GM12873 (cell line): ENCODE measurements at regions not wholly inside any gene's neighbourhood (a gene's known extent, or its start where the extent isn't known, plus 50 kb on each side); places are given as distances from the start of the nearest gene placed in this dataset.

Source experiments
- TF ChIP-seq, protein P1 (sequence below): IDR thresholded peaks from 2 replicates; pipeline ENCODE4 v1.5.1; 2012; ENCODE audit warnings: low read depth, mild to moderate bottlenecking, moderate library complexity, low read length, control low read depth; ENCODE audit not compliant: insufficient read depth; ENCODE audit errors: missing control alignments

DNA sequence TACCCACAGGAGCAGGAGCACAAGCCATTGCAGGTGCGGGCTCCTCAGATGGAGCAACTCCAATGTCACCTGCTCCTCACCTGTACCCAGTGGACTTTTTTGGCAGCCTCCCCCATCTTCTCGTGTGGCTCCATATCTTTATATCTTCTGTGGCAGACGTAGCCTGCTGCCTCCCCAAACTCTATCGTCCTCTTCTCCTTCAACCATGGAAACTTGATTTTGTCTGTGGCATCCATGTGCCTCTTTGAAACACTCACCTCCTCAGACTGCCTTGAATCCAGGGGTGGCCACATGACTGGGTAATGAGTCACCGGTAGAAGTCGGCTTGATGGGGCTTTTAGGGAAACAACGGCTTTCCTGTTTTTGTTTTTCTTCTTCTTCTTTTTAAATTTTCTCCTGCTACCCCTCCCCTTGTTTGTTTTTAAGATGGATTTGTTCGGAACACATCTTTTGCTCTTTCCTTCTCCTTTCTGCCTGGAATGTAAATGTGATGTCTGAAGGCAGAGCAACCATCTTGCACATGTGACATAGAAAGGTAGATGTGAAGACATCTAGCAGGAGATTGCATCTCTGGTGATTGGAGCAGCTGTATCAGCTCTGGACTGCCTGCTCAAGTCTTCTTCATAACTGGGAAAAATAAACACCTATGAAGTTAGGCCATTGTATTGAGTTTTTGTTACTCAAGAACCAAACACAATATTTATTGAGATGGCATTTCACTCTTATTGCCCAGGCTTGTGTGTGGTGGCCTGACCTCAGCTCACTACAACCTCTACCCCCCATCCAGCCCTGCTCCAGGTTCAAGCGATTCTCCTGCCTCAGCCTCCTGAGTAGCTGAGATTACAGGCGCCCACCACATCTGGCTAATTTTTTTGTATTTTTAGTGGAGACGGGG, 69.9 kb upstream of the DDR1 start:
- TF ChIP-seq, protein P1, sequence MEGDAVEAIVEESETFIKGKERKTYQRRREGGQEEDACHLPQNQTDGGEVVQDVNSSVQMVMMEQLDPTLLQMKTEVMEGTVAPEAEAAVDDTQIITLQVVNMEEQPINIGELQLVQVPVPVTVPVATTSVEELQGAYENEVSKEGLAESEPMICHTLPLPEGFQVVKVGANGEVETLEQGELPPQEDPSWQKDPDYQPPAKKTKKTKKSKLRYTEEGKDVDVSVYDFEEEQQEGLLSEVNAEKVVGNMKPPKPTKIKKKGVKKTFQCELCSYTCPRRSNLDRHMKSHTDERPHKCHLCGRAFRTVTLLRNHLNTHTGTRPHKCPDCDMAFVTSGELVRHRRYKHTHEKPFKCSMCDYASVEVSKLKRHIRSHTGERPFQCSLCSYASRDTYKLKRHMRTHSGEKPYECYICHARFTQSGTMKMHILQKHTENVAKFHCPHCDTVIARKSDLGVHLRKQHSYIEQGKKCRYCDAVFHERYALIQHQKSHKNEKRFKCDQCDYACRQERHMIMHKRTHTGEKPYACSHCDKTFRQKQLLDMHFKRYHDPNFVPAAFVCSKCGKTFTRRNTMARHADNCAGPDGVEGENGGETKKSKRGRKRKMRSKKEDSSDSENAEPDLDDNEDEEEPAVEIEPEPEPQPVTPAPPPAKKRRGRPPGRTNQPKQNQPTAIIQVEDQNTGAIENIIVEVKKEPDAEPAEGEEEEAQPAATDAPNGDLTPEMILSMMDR: no peak

DNA sequence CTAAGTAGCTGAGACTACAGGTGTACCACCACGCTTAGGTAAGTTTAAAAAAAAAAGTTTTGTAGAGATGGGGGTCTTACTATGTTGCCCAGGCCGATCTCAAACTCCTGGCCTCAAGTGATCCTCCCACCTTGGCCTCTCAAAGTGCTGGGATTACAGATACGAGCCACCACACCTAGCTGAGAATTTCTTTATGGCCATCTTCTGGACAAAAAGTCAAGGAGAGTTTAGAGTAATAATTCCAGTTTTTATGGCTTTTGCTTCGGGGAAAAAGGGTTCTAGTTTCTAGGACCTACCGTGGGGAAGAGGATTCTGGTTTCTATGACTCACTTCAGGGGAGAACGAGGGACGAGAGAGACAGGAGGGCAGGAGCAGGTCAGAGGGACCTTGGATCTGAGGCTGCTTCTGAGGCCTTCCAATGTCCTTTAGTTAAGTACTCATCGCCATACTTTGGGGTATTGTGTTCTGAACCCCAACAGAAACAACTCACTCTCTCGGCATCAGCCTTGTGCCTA, 69.3 kb upstream of the IER3 start:
- TF ChIP-seq, protein P1: no peak

DNA sequence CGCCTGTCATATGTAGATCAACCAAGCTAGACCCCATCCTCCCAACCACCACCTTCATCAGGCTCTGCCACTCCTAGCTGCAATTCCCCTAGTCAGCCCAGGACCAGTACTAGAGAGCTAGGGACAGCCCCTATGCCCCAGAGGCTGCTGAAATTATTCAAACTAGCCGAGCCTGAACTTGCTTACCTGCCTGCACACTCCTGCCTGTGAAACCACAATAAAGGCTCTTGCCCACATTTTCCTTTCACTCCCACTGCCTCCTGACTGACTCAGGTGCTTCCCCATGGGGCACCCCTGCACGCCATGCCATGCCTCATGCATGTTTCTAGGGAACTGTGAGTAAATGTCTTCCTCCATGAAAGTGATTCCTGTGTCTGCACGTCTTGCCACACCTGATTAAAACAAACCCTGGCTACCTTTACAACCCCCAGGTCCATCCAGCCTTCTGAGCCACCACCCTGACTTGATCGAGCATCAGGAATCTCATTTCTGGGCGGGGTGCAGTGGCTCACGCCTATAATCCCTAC, 66.5 kb upstream of the IER3 start:
- TF ChIP-seq, protein P1: no peak

DNA sequence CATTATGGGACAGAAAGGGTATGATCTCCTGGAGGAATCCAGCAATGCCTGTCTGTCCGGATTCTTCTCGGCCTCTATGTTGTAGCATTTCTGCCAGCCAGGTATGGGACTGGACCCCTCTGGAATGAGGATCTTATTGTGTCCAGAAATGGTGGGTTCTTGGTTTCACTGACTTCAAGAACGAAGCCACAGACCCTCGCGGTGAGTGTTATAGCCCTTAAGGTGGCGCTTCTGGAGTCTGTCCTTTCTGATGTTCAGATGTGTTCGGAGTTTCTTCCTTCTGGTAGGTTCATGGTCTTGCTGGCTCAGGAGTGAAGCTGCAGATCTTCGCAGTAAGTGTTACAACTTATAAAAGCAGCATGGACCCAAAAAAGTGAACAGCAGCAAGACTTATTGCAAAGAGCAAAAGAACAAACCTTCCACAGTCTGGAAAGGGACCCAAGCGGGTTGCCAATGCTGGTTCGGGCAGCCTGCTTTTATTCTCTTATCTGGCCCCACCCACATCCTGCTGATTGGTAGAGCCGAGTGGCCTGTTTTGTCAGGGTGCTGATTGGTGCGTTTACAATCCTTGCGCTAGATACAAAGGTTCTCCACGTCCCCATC, 62.3 kb upstream of the IER3 start:
- TF ChIP-seq, protein P1: no peak

DNA sequence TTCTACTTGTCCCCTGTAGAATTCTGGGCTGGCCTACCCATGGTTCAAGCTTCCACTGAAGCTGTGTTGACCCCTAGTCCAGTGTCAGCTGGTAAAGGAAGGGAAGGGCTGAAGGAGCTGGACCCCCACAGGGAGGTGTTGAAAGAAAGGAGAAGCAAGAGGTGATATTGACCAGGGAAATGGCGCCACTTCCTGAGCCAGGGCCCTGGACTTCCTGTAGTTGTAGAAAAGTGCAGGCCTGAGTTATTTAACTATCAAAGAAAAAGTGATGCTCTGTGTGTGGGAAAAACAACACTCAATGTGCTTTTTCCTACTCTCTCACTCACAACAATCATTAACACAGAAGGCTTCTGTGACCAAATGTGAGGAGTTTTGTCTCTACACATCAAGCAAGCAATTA, 60.0 kb upstream of the IER3 start:
- TF ChIP-seq, protein P1: no peak

DNA sequence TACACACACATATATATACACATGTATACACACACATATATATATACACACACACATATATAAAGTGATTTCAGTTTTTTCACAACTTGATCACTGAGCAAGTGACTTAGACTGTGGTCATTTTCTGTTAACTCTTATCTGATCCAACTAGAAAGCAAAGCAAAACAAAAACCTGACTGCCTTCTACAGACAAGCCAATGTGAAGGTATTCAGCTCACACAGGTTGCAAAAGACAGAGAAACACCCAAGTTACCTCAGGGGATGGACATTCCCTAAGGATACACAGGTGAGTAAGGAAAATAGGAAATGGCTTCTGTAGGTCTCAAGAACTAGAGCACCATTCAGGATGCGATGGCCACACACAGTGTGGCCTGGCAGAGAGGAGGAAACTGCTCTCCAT, 58.4 kb upstream of the IER3 start:
- TF ChIP-seq, protein P1: no peak

DNA sequence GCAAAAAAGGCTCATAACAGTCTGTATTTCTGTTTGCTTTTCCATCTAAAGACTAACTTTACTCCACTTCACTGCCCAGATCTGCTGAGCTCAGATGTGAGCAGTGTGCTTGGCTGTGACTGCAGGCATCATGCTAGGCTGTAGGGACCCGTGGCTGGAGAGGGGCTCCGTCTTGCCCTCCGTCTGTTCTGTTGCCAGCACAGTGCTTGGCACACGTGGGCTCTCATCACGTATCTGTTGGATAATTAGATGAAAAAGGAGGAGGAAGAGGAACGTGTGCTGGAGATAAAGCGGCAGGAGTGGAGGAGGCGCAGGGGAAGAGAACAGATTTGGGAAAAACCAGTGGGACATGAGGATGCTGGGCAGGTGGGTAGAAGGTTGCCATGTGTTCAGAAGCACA, 57.6 kb upstream of the IER3 start:
- TF ChIP-seq, protein P1: no peak
